HFFc6 (cell line): ENCODE measurements at regions not wholly inside any gene's neighbourhood (a gene's known extent, or its start where the extent isn't known, plus 50 kb on each side); places are given as distances from the start of the nearest gene placed in this dataset.

Source experiments
- DNase-seq: peaks from one replicate; pipeline ENCODE4 v3.0.0-alpha.2; 2018
- H3K27ac Mint-ChIP-seq: 2 replicates; pipeline ENCODE4 v1.8.0; 2020; ENCODE audit warnings: mild to moderate bottlenecking, mixed read lengths
- H3K27me3 Mint-ChIP-seq: 2 replicates; pipeline ENCODE4 v1.8.0; 2021; ENCODE audit warnings: mild to moderate bottlenecking, moderate library complexity, mixed read lengths; ENCODE audit not compliant: insufficient read depth
- H3K36me3 Mint-ChIP-seq: 2 replicates; pipeline ENCODE4 v1.8.0; 2021; ENCODE audit warnings: low read depth, mixed read lengths
- H3K4me1 Mint-ChIP-seq: 2 replicates; pipeline ENCODE4 v1.8.0; 2020; ENCODE audit warnings: low read depth, mixed read lengths
- H3K4me3 Mint-ChIP-seq: 2 replicates; pipeline ENCODE4 v1.8.0; 2020; ENCODE audit warnings: mild to moderate bottlenecking, moderate library complexity, mixed read lengths
- H3K9me3 Mint-ChIP-seq: 2 replicates; pipeline ENCODE4 v1.8.0; 2020; ENCODE audit warnings: mild to moderate bottlenecking, mixed read lengths
- CTCF ChIP-seq: fragments of 200-600 bp; sonication (generic); IDR thresholded peaks from 2 replicates; pipeline ENCODE4 v1.5.0; 2021; ENCODE audit warnings: antibody characterized with exemption, mild to moderate bottlenecking

GRCh38 chr9:91087462-91087759 lies 274.3 kb downstream of the AUH start:
- Mint-ChIP-seq H3K27me3 (peaks cover 6% of the 10 kb centered on the region), H3K36me3 (no peaks in the 10 kb centered on the region), H3K4me3 (no peak overlapping the region), H3K4me1 (peaks cover 10% of the 10 kb centered on the region), H3K9me3 (no peaks in the 10 kb centered on the region), H3K27ac (no peak overlapping the region)
- DNase-seq: no peak
- TF ChIP-seq CTCF: no peak

GRCh38 chr9:91089405-91090129 lies 272.2 kb downstream of the AUH start:
- peak; percentile 74 for TF ChIP-seq CTCF
- H3K27ac Mint-ChIP-seq: no peak overlapping the region
- peaks cover 10% of the 10 kb centered on the region for H3K4me1 Mint-ChIP-seq
- DNase-seq: peak; percentile 49
- H3K4me3 Mint-ChIP-seq: no peak overlapping the region
- H3K36me3 Mint-ChIP-seq: peaks cover 13% of the 10 kb centered on the region
- H3K27me3 Mint-ChIP-seq: peaks cover 1% of the 10 kb centered on the region
- peaks cover 13% of the 10 kb centered on the region for H3K9me3 Mint-ChIP-seq

GRCh38 chr9:91090130-91090410 lies 271.6 kb downstream of the AUH start:
- H3K27me3 Mint-ChIP-seq: peaks cover 1% of the 10 kb centered on the region
- H3K4me3 Mint-ChIP-seq: no peak overlapping the region
- TF ChIP-seq CTCF: no peak
- H3K27ac Mint-ChIP-seq: no peak overlapping the region
- peaks cover 18% of the 10 kb centered on the region for H3K36me3 Mint-ChIP-seq
- H3K9me3 Mint-ChIP-seq: peaks cover 18% of the 10 kb centered on the region
- DNase-seq: no peak
- peaks cover 10% of the 10 kb centered on the region for H3K4me1 Mint-ChIP-seq

GRCh38 chr9:91092214-91092613 lies 269.5 kb downstream of the AUH start:
- H3K9me3 Mint-ChIP-seq: peaks cover 18% of the 10 kb centered on the region
- TF ChIP-seq CTCF: no peak
- peaks cover 10% of the 10 kb centered on the region for H3K4me1 Mint-ChIP-seq
- peaks cover 28% of the 10 kb centered on the region for H3K36me3 Mint-ChIP-seq
- no peak overlapping the region for H3K4me3 Mint-ChIP-seq
- DNase-seq: no peak
- H3K27me3 Mint-ChIP-seq: no peaks in the 10 kb centered on the region; the same call in 1 of the 2 replicates
- H3K27ac Mint-ChIP-seq: no peak overlapping the region

GRCh38 chr9:91094324-91095088 lies 267.2 kb downstream of the AUH start:
- peaks cover 18% of the 10 kb centered on the region for H3K9me3 Mint-ChIP-seq
- no peak overlapping the region for H3K4me3 Mint-ChIP-seq
- TF ChIP-seq CTCF: no peak
- H3K27me3 Mint-ChIP-seq: no peaks in the 10 kb centered on the region; the same call in 1 of the 2 replicates
- no peak overlapping the region for H3K27ac Mint-ChIP-seq
- peaks cover 28% of the 10 kb centered on the region for H3K36me3 Mint-ChIP-seq
- H3K4me1 Mint-ChIP-seq: peaks cover 14% of the 10 kb centered on the region
- no peak for DNase-seq
